Large intestine (tissue), 3 donors: ENCODE measurements at regions not wholly inside any gene's neighbourhood (a gene's known extent, or its start where the extent isn't known, plus 50 kb on each side); places are given as distances from the start of the nearest gene placed in this dataset.

Experiments
- DNase-seq, 2 donors: peaks; one replicate each; pipeline versions ENCODE4 v3.0.0 to v3.0.0-alpha.2; 2013
- H3K27ac ChIP-seq: one replicate; pipeline ENCODE4 v1.5.1; 2013; ENCODE audit warnings: low read length
- H3K27me3 ChIP-seq: 2 replicates; pipeline ENCODE4 v1.6.1; 2013; ENCODE audit warnings: low read length; ENCODE audit not compliant: control insufficient read depth, insufficient read depth
- H3K36me3 ChIP-seq: 2 replicates; pipeline ENCODE4 v1.6.1; 2013; ENCODE audit warnings: low read length; ENCODE audit not compliant: control insufficient read depth, insufficient read depth
- H3K4me1 ChIP-seq: one replicate; pipeline ENCODE4 v1.6.1; 2013; ENCODE audit warnings: low read length; ENCODE audit not compliant: control insufficient read depth, insufficient read depth
- H3K4me3 ChIP-seq: one replicate; pipeline ENCODE4 v1.5.1; 2013; ENCODE audit warnings: low read length
- H3K9me3 ChIP-seq: one replicate; pipeline ENCODE4 v1.6.1; 2013; ENCODE audit warnings: mild to moderate bottlenecking, low read depth, low read length, moderate library complexity; ENCODE audit not compliant: control insufficient read depth
- WGBS: methylation state at CpG from one replicate; pipeline ENCODE4 v1.1.5; 2013; ENCODE audit warnings: low lambda C conversion rate; ENCODE audit not compliant: insufficient coverage; 5-methylcytosine and 5-hydroxymethylcytosine counted together

GRCh38 chr10:3432081-3432825, 259.7 kb upstream of the PITRM1 start:
- Histone ChIP-seq H3K4me1 (no peaks in the 10 kb centered on the region), H3K4me3 (no peak overlapping the region), H3K9me3 (peaks cover 3% of the 10 kb centered on the region), H3K27ac (no peak overlapping the region), H3K36me3 (no peaks in the 10 kb centered on the region), H3K27me3 (no peaks in the 10 kb centered on the region)
- no peak for DNase-seq
- 86% methylated on average over 1 of the region's 4 CpGs for WGBS

- H3K4me3 ChIP-seq = no peak overlapping the region
- H3K9me3 ChIP-seq = peaks cover 3% of the 10 kb centered on the region
- WGBS = no CpG with 5 or more reads among the region's 1 CpG
- H3K27ac ChIP-seq = no peak overlapping the region
- peaks cover 2% of the 10 kb centered on the region for H3K4me1 ChIP-seq
- no peaks in the 10 kb centered on the region for H3K36me3 ChIP-seq
- no peak for DNase-seq
- H3K27me3 ChIP-seq = no peaks in the 10 kb centered on the region
Measured at GRCh38 chr10:3430501-3430900, 257.9 kb upstream of the PITRM1 start.

- Histone ChIP-seq H3K27ac (no peak overlapping the region), H3K4me1 (peaks cover 2% of the 10 kb centered on the region), H3K36me3 (no peaks in the 10 kb centered on the region), H3K27me3 (no peaks in the 10 kb centered on the region), H3K4me3 (no peak overlapping the region), H3K9me3 (peaks cover 3% of the 10 kb centered on the region)
- WGBS = 70% methylated on average over 2 of the region's 7 CpGs
- DNase-seq = no peak
Measured at GRCh38 chr10:3429676-3430075, 257.1 kb upstream of the PITRM1 start.

GRCh38 chr10:3428826-3429225, 256.2 kb upstream of the PITRM1 start:
- H3K27ac ChIP-seq = no peak overlapping the region
- DNase-seq = no peak
- WGBS = 62% methylated on average over 2 of the region's 3 CpGs

GRCh38 chr10:3427950-3428354, 255.4 kb upstream of the PITRM1 start:
- Histone ChIP-seq H3K36me3 (no peaks in the 10 kb centered on the region), H3K27ac (no peak overlapping the region), H3K27me3 (no peaks in the 10 kb centered on the region), H3K4me1 (peaks cover 2% of the 10 kb centered on the region), H3K4me3 (no peak overlapping the region), H3K9me3 (peaks cover 3% of the 10 kb centered on the region)
- no CpG with 5 or more reads among the region's 7 CpGs for WGBS
- no peak for DNase-seq

More at GRCh38 chr10:3428826-3429225, 256.2 kb upstream of the PITRM1 start:
- no peaks in the 10 kb centered on the region for H3K27me3 ChIP-seq
- H3K36me3 ChIP-seq = no peaks in the 10 kb centered on the region
- H3K4me3 ChIP-seq = no peak overlapping the region
- H3K4me1 ChIP-seq = peaks cover 2% of the 10 kb centered on the region
- peaks cover 3% of the 10 kb centered on the region for H3K9me3 ChIP-seq

GRCh38 chr10:3427347-3427746, 254.8 kb upstream of the PITRM1 start:
- Histone ChIP-seq H3K4me1 (peaks cover 2% of the 10 kb centered on the region), H3K4me3 (no peak overlapping the region), H3K36me3 (no peaks in the 10 kb centered on the region), H3K27me3 (no peaks in the 10 kb centered on the region), H3K9me3 (peaks cover 3% of the 10 kb centered on the region), H3K27ac (no peak overlapping the region)
- 86% methylated on average over 1 of the region's 2 CpGs for WGBS
- DNase-seq = no peak

- no peaks in the 10 kb centered on the region for H3K9me3 ChIP-seq
Measured at GRCh38 chr10:3426190-3426845, 253.7 kb upstream of the PITRM1 start.

GRCh38 chr10:3425716-3426115, 253.1 kb upstream of the PITRM1 start:
- H3K36me3 ChIP-seq = no peaks in the 10 kb centered on the region
- DNase-seq = no peak
- H3K4me3 ChIP-seq = no peak overlapping the region
- H3K9me3 ChIP-seq = no peaks in the 10 kb centered on the region
- WGBS = 60% methylated on average over 1 of the region's 6 CpGs
- no peaks in the 10 kb centered on the region for H3K27me3 ChIP-seq
- H3K27ac ChIP-seq = no peak overlapping the region
- H3K4me1 ChIP-seq = peaks cover 2% of the 10 kb centered on the region

More at GRCh38 chr10:3426190-3426845, 253.7 kb upstream of the PITRM1 start:
- WGBS = 40% methylated on average over 1 of the region's 3 CpGs
- peak; percentile 20 to 42 for DNase-seq
- H3K27me3 ChIP-seq = no peaks in the 10 kb centered on the region
- no peak overlapping the region for H3K4me3 ChIP-seq
- no peaks in the 10 kb centered on the region for H3K36me3 ChIP-seq
- H3K27ac ChIP-seq = no peak overlapping the region
- H3K4me1 ChIP-seq = peaks cover 2% of the 10 kb centered on the region

GRCh38 chr10:3425261-3425660, 252.7 kb upstream of the PITRM1 start:
- DNase-seq = no peak
- H3K4me1 ChIP-seq = peaks cover 2% of the 10 kb centered on the region
- H3K36me3 ChIP-seq = no peaks in the 10 kb centered on the region
- no CpG with 5 or more reads among the region's 5 CpGs for WGBS
- H3K27ac ChIP-seq = no peak overlapping the region
- H3K9me3 ChIP-seq = no peaks in the 10 kb centered on the region
- no peaks in the 10 kb centered on the region for H3K27me3 ChIP-seq
- H3K4me3 ChIP-seq = no peak overlapping the region

GRCh38 chr10:3424111-3424851, 251.7 kb upstream of the PITRM1 start:
- Histone ChIP-seq H3K36me3 (no peaks in the 10 kb centered on the region), H3K4me3 (no peak overlapping the region), H3K9me3 (no peaks in the 10 kb centered on the region), H3K27me3 (no peaks in the 10 kb centered on the region), H3K4me1 (peaks cover 2% of the 10 kb centered on the region), H3K27ac (no peak overlapping the region)
- no peak for DNase-seq
- WGBS = no CpG with 5 or more reads among the region's 26 CpGs
